Thyroid gland (tissue), 4 donors: ENCODE measurements at regions not wholly inside any gene's neighbourhood (a gene's known extent, or its start where the extent isn't known, plus 50 kb on each side); places are given as distances from the start of the nearest gene placed in this dataset.

Experiments
- POLR2A ChIP-seq, 2 donors: fragments of 450-650 bp; IDR thresholded peaks; one replicate each; pipeline ENCODE4 v1.6.1; 2017; ENCODE audit warnings: antibody characterized with exemption in 2 of 2, mild to moderate bottlenecking in 2 of 2, moderate library complexity in 1 of 2
- TF ChIP-seq, protein P1 (sequence below), 6 experiments: fragments of 200-600 bp in 3 of 6; fragments of 450-650 bp in 3 of 6; sonication (generic) in 3 of 6; IDR thresholded peaks; one replicate each; pipeline ENCODE4 v1.5.1; 2016 to 2019; ENCODE audit warnings: antibody characterized with exemption in 6 of 6, mild to moderate bottlenecking in 2 of 6, inconsistent platforms in 1 of 6, moderate library complexity in 1 of 6

DNA sequence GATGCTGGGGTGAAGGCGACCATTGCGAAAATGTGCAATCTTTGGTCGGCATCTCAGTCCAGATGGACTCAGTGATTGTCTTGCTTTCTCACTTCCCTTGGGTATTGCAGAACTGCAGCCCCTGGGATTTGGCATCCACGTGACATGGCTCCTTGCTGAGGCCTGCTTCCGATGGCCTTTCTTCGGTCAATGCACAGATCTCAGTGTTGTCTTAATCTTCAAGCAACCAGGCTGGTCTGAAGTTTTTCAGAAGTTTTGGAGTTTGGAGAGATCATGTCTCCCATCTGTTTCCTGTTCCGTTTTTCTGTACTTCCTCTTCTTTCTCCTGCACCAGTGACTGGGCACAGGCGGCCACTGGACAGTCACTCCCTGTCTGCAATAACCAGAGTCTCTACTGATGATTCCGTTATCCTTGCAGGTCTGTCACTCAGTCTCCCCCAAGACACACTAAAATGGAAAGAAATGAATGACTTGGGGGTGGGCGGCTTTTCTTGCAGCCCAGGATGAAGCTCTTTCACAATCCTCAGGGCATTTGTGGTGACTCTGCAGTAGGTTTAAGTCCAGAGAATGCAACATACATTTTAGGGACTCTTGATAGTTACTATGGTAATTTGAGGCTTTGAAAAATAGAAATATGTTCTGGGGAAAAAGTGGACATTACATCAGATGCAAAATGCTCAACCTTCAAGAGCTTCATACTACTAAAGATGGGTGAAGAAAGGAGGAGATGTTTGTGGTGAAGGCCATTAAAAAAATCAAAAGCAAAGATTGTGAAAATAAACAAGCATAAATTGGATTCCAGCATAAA, 106.3 kb upstream of the ZFHX3 start:
- TF ChIP-seq, protein P1, sequence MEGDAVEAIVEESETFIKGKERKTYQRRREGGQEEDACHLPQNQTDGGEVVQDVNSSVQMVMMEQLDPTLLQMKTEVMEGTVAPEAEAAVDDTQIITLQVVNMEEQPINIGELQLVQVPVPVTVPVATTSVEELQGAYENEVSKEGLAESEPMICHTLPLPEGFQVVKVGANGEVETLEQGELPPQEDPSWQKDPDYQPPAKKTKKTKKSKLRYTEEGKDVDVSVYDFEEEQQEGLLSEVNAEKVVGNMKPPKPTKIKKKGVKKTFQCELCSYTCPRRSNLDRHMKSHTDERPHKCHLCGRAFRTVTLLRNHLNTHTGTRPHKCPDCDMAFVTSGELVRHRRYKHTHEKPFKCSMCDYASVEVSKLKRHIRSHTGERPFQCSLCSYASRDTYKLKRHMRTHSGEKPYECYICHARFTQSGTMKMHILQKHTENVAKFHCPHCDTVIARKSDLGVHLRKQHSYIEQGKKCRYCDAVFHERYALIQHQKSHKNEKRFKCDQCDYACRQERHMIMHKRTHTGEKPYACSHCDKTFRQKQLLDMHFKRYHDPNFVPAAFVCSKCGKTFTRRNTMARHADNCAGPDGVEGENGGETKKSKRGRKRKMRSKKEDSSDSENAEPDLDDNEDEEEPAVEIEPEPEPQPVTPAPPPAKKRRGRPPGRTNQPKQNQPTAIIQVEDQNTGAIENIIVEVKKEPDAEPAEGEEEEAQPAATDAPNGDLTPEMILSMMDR (IDR thresholded peaks at IDR 0.05) = no peak
- no peak for TF ChIP-seq POLR2A (IDR thresholded peaks at IDR 0.05)
